Stimulated activated effector memory CD8-positive, alpha-beta T cell treated with anti-CD3 and anti-CD28 coated beads, Interleukin-12 subunit alpha, Interleukin-12 subunit beta, amount 100 ng/mL, for 72 hours (primary cell): ENCODE measurements at regions not wholly inside any gene's neighbourhood (a gene's known extent, or its start where the extent isn't known, plus 50 kb on each side); places are given as distances from the start of the nearest gene placed in this dataset.

Experiments
- ATAC-seq: fragments of 150-1000 bp; cut with Tn5 transposase; 2 replicates; pipeline ENCODE4 v1.10.0; 2021
- DNase-seq, 2 donors: peaks; one replicate each; pipeline ENCODE4 v3.0.0; 2021 to 2022; ENCODE audit warnings: low spot score in 2 of 2
- H3K27ac Mint-ChIP-seq: one replicate; pipeline ENCODE4 v1.8.0; 2022; ENCODE audit warnings: mild to moderate bottlenecking, mixed read lengths
- H3K36me3 Mint-ChIP-seq: one replicate; pipeline ENCODE4 v1.8.0; 2022; ENCODE audit warnings: mild to moderate bottlenecking, mixed read lengths
- H3K4me1 Mint-ChIP-seq: one replicate; pipeline ENCODE4 v1.8.0; 2022; ENCODE audit warnings: mixed read lengths
- H3K4me3 Mint-ChIP-seq: one replicate; pipeline ENCODE4 v1.8.0; 2022; ENCODE audit warnings: mild to moderate bottlenecking, mixed read lengths
- H3K9me3 Mint-ChIP-seq: one replicate; pipeline ENCODE4 v1.8.0; 2022; ENCODE audit warnings: mixed read lengths

GRCh38 chr21:32975811-32976431 lies 49.8 kb upstream of the OLIG2 start:
- no peaks in the 10 kb centered on the region for H3K4me1 Mint-ChIP-seq
- H3K9me3 Mint-ChIP-seq, result no peaks in the 10 kb centered on the region
- no peaks in the 10 kb centered on the region for H3K36me3 Mint-ChIP-seq
- DNase-seq (no peak), ATAC-seq (no peak)
- no peak overlapping the region for H3K27ac Mint-ChIP-seq
- H3K4me3 Mint-ChIP-seq, result no peak overlapping the region
